Smooth muscle cell (in vitro differentiated cells): ENCODE measurements at regions not wholly inside any gene's neighbourhood (a gene's known extent, or its start where the extent isn't known, plus 50 kb on each side); places are given as distances from the start of the nearest gene placed in this dataset.

Experiments
- DNase-seq: peaks from one replicate; lab custom pipeline; 2025; ENCODE audit not compliant: unreplicated experiment; lab: John Stamatoyannopoulos, UW
- H2AFZ ChIP-seq: fragments of 200-600 bp; sonication (generic); 2 replicates; pipeline ENCODE4 v1.6.0; 2016; ENCODE audit warnings: antibody characterized with exemption, low read depth, mild to moderate bottlenecking
- H3F3A ChIP-seq: fragments of 200-600 bp; sonication (generic); 2 replicates; pipeline ENCODE4 v1.6.0; 2017; ENCODE audit warnings: antibody characterized with exemption, low read depth
- H3K27ac ChIP-seq: fragments of 200-600 bp; sonication (generic); 2 replicates; pipeline ENCODE4 v1.5.1; 2016; ENCODE audit warnings: low read depth, mild to moderate bottlenecking
- H3K27me3 ChIP-seq: fragments of 200-600 bp; sonication (generic); 2 replicates; pipeline ENCODE4 v1.6.1; 2016; ENCODE audit warnings: low read depth, mild to moderate bottlenecking
- H3K36me3 ChIP-seq: fragments of 200-600 bp; sonication (generic); 2 replicates; pipeline ENCODE4 v1.5.1; 2016; ENCODE audit warnings: low read depth
- H3K4me1 ChIP-seq: fragments of 200-600 bp; sonication (generic); 2 replicates; pipeline ENCODE4 v1.5.1; 2016; ENCODE audit warnings: low read depth
- H3K4me2 ChIP-seq: fragments of 200-600 bp; sonication (generic); 2 replicates; pipeline ENCODE4 v1.6.0; 2016; ENCODE audit warnings: mild to moderate bottlenecking
- H3K4me3 ChIP-seq: fragments of 200-600 bp; sonication (generic); 2 replicates; pipeline ENCODE4 v1.5.1; 2016; ENCODE audit warnings: mild to moderate bottlenecking
- H3K79me2 ChIP-seq: fragments of 200-600 bp; sonication (generic); 2 replicates; pipeline ENCODE4 v1.6.0; 2016; ENCODE audit warnings: low read depth, mild to moderate bottlenecking
- H3K9ac ChIP-seq: fragments of 200-600 bp; sonication (generic); 2 replicates; pipeline ENCODE4 v1.6.0; 2016; ENCODE audit warnings: low read depth
- H3K9me3 ChIP-seq: fragments of 200-600 bp; sonication (generic); replicated peaks from 2 replicates; pipeline ENCODE4 v1.5.1; 2016; ENCODE audit warnings: low read depth
- H4K20me1 ChIP-seq: fragments of 200-600 bp; sonication (generic); 2 replicates; pipeline ENCODE4 v1.6.0; 2016; ENCODE audit warnings: low read depth
- CTCF ChIP-seq: fragments of 200-600 bp; sonication (generic); IDR thresholded peaks from 2 replicates; pipeline ENCODE4 v1.5.1; 2017; ENCODE audit warnings: borderline replicate concordance, mild to moderate bottlenecking, antibody characterized with exemption; ENCODE audit not compliant: insufficient read depth, poor library complexity, severe bottlenecking
- WGBS: methylation state at CpG from one replicate; pipeline ENCODE4 v1.1.7; 2016; ENCODE audit warnings: low lambda C conversion rate; 5-methylcytosine and 5-hydroxymethylcytosine counted together

- no peaks in the 10 kb centered on the region for H3F3A ChIP-seq
- H3K79me2 ChIP-seq, result no peaks in the 10 kb centered on the region
- no peaks in the 10 kb centered on the region for H4K20me1 ChIP-seq
- H3K4me3 ChIP-seq, result no peak overlapping the region
- no peak for TF ChIP-seq CTCF
- no peak for DNase-seq
- no peaks in the 10 kb centered on the region for H3K27me3 ChIP-seq
- H3K9me3 ChIP-seq, result no peaks in the 10 kb centered on the region
- no peak overlapping the region for H3K27ac ChIP-seq
- 15% methylated on average over 2 of the region's 2 CpGs for WGBS
- peak overlapping the region; percentile 18 for H3K4me2 ChIP-seq
- peak overlapping the region; percentile 70 for H2AFZ ChIP-seq
- no peaks in the 10 kb centered on the region for H3K36me3 ChIP-seq
- peaks cover 43% of the 10 kb centered on the region for H3K4me1 ChIP-seq
- no peak overlapping the region for H3K9ac ChIP-seq
Measured at GRCh38 chr6:126529637-126530362, 189.9 kb downstream of the CENPW start.

GRCh38 chr6:126530775-126531174, 190.9 kb downstream of the CENPW start:
- Histone ChIP-seq H3K27me3 (no peaks in the 10 kb centered on the region), H3K4me1 (peaks cover 40% of the 10 kb centered on the region), H3K36me3 (no peaks in the 10 kb centered on the region), H3K9me3 (no peaks in the 10 kb centered on the region), H2AFZ (no peak overlapping the region), H3K79me2 (no peaks in the 10 kb centered on the region), H3K4me3 (no peak overlapping the region), H4K20me1 (no peaks in the 10 kb centered on the region), H3K27ac (no peak overlapping the region), H3F3A (no peaks in the 10 kb centered on the region), H3K9ac (no peak overlapping the region), H3K4me2 (no peak overlapping the region)
- no peak for TF ChIP-seq CTCF
- no peak for DNase-seq

GRCh38 chr6:126531286-126531685, 191.4 kb downstream of the CENPW start:
- no peak overlapping the region for H3K4me3 ChIP-seq

More at GRCh38 chr6:126531286-126531685, 191.4 kb downstream of the CENPW start:
- H3K36me3 ChIP-seq, result no peaks in the 10 kb centered on the region
- H3F3A ChIP-seq, result no peaks in the 10 kb centered on the region
- H3K79me2 ChIP-seq, result no peaks in the 10 kb centered on the region
- no peaks in the 10 kb centered on the region for H3K9me3 ChIP-seq
- no peak overlapping the region for H3K9ac ChIP-seq
- TF ChIP-seq CTCF, result no peak
- H3K27me3 ChIP-seq, result no peaks in the 10 kb centered on the region
- H2AFZ ChIP-seq, result no peak overlapping the region
- no peak overlapping the region for H3K27ac ChIP-seq
- peaks cover 37% of the 10 kb centered on the region for H3K4me1 ChIP-seq
- no peaks in the 10 kb centered on the region for H4K20me1 ChIP-seq
- no peak for DNase-seq
- H3K4me2 ChIP-seq, result no peak overlapping the region
